GM23338 (cell line): ENCODE measurements at regions not wholly inside any gene's neighbourhood (a gene's known extent, or its start where the extent isn't known, plus 50 kb on each side); places are given as distances from the start of the nearest gene placed in this dataset.

Experiments used
- ATAC-seq: fragments of 200-7000 bp; cut with Tn5 transposase; 3 replicates; pipeline ENCODE4 v1.9.1; 2020
- DNase-seq: peaks from one replicate; pipeline ENCODE4 v3.0.0-alpha.2; 2015; ENCODE audit warnings: low spot score
- H2AFZ ChIP-seq: fragments of 200-600 bp; sonication (generic); 2 replicates; pipeline ENCODE4 v1.8.0; 2016; ENCODE audit warnings: antibody characterized with exemption, mild to moderate bottlenecking, moderate library complexity
- H3F3A ChIP-seq: fragments of 200-600 bp; sonication (generic); replicated peaks from 2 replicates; pipeline ENCODE4 v1.8.0; 2017; ENCODE audit warnings: antibody characterized with exemption, mixed run types, low read depth
- H3K27ac ChIP-seq: fragments of 200-600 bp; sonication (generic); 2 replicates; pipeline ENCODE4 v1.6.1; 2016; ENCODE audit warnings: low read depth
- H3K27me3 ChIP-seq: fragments of 200-600 bp; sonication (generic); 2 replicates; pipeline ENCODE4 v1.8.0; 2016; ENCODE audit warnings: mild to moderate bottlenecking, mixed run types, moderate library complexity; ENCODE audit not compliant: insufficient read depth
- H3K36me3 ChIP-seq: fragments of 200-600 bp; sonication (generic); 2 replicates; pipeline ENCODE4 v1.8.0; 2016; ENCODE audit warnings: mild to moderate bottlenecking; ENCODE audit not compliant: insufficient read depth
- H3K4me1 ChIP-seq: fragments of 200-600 bp; sonication (generic); 2 replicates; pipeline ENCODE4 v1.8.0; 2016; ENCODE audit warnings: mild to moderate bottlenecking, moderate library complexity; ENCODE audit not compliant: insufficient read depth
- H3K4me2 ChIP-seq: fragments of 200-600 bp; sonication (generic); 2 replicates; pipeline ENCODE4 v1.7.1; 2017; ENCODE audit warnings: mixed run types
- H3K4me3 ChIP-seq: fragments of 200-600 bp; sonication (generic); 2 replicates; pipeline ENCODE4 v1.6.1; 2016; ENCODE audit warnings: mixed run types
- H3K79me2 ChIP-seq: fragments of 200-600 bp; sonication (generic); replicated peaks from 2 replicates; pipeline ENCODE4 v1.8.0; 2017; ENCODE audit warnings: mild to moderate bottlenecking; ENCODE audit not compliant: insufficient read depth
- H3K9me2 ChIP-seq: fragments of 200-600 bp; sonication (generic); 2 replicates; pipeline ENCODE4 v1.8.0; 2017; ENCODE audit not compliant: insufficient read depth
- H4K20me1 ChIP-seq: fragments of 200-600 bp; sonication (generic); replicated peaks from 2 replicates; pipeline ENCODE4 v1.8.0; 2017; ENCODE audit warnings: mild to moderate bottlenecking; ENCODE audit not compliant: insufficient read depth
- H3K27ac Mint-ChIP-seq: 2 replicates; pipeline ENCODE4 v1.8.0; 2020; ENCODE audit warnings: inconsistent platforms, mild to moderate bottlenecking, moderate library complexity, mixed read lengths
- H3K27me3 Mint-ChIP-seq: 3 replicates; pipeline ENCODE4 v1.8.0; 2022; ENCODE audit warnings: low read depth, mild to moderate bottlenecking, moderate library complexity, mixed read lengths, inconsistent platforms; ENCODE audit not compliant: insufficient read depth, poor library complexity
- H3K36me3 Mint-ChIP-seq: 3 replicates; pipeline ENCODE4 v1.8.0; 2021; ENCODE audit warnings: low read depth, mild to moderate bottlenecking, inconsistent platforms, moderate library complexity, mixed read lengths
- H3K4me1 Mint-ChIP-seq: 3 replicates; pipeline ENCODE4 v1.8.0; 2020; ENCODE audit warnings: mild to moderate bottlenecking, inconsistent platforms, mixed read lengths
- H3K4me3 Mint-ChIP-seq: 3 replicates; pipeline ENCODE4 v1.8.0; 2021; ENCODE audit warnings: moderate library complexity, mild to moderate bottlenecking, inconsistent platforms, mixed read lengths
- H3K9me3 Mint-ChIP-seq: 3 replicates; pipeline ENCODE4 v1.8.0; 2020; ENCODE audit warnings: moderate library complexity, mild to moderate bottlenecking, inconsistent platforms, mixed read lengths
- CREB1 ChIP-seq: fragments of 250-450 bp; sonication (Bioruptor Pico); IDR thresholded peaks from 2 replicates; pipeline ENCODE4 v1.5.0; 2020; ENCODE audit warnings: low read depth, mild to moderate bottlenecking, moderate library complexity
- EZH2 ChIP-seq: fragments of 200-600 bp; sonication (generic); IDR thresholded peaks from one replicate; pipeline ENCODE4 v1.8.0; 2017; ENCODE audit warnings: antibody characterized with exemption, mild to moderate bottlenecking, low read depth; ENCODE audit not compliant: unreplicated experiment
- EZH2phosphoT487 ChIP-seq: fragments of 200-600 bp; sonication (generic); IDR thresholded peaks from one replicate; pipeline ENCODE4 v1.8.1; 2018; ENCODE audit warnings: antibody characterized with exemption; ENCODE audit not compliant: unreplicated experiment
- JUNB ChIP-seq: IDR thresholded peaks from one replicate; pipeline ENCODE4 v1.6.1; 2016; ENCODE audit warnings: antibody characterized with exemption; ENCODE audit not compliant: unreplicated experiment
- NANOG ChIP-seq: IDR thresholded peaks from 2 replicates; pipeline ENCODE4 v1.6.1; 2016; ENCODE audit warnings: antibody characterized with exemption, borderline replicate concordance
- POLR2AphosphoS5 ChIP-seq: IDR thresholded peaks from 2 replicates; pipeline ENCODE4 v1.6.1; 2016; ENCODE audit warnings: antibody characterized with exemption, low read depth
- ZNF114 ChIP-seq: fragments of 250-450 bp; sonication (Bioruptor Pico); IDR thresholded peaks from 2 replicates; pipeline ENCODE4 v1.5.0; 2020; ENCODE audit warnings: mild to moderate bottlenecking, moderate library complexity
- TF ChIP-seq, protein P1 (sequence below): IDR thresholded peaks from one replicate; pipeline ENCODE4 v1.6.1; 2018; ENCODE audit warnings: antibody characterized with exemption; ENCODE audit not compliant: unreplicated experiment
- TF ChIP-seq, protein P2 (sequence below): IDR thresholded peaks from 2 replicates; pipeline ENCODE4 v1.6.1; 2016; ENCODE audit warnings: antibody characterized with exemption
- TF ChIP-seq, protein P3 (sequence below), 2 experiments: fragments of 200-600 bp in 1 of 2; sonication (generic) in 1 of 2; conservative IDR thresholded peaks; 2 replicates each; pipeline versions ENCODE4 v1.5.1 to v1.6.1; 2016 to 2017; ENCODE audit warnings: antibody characterized with exemption in 2 of 2, low read depth in 2 of 2, mild to moderate bottlenecking in 2 of 2, moderate library complexity in 1 of 2

DNA sequence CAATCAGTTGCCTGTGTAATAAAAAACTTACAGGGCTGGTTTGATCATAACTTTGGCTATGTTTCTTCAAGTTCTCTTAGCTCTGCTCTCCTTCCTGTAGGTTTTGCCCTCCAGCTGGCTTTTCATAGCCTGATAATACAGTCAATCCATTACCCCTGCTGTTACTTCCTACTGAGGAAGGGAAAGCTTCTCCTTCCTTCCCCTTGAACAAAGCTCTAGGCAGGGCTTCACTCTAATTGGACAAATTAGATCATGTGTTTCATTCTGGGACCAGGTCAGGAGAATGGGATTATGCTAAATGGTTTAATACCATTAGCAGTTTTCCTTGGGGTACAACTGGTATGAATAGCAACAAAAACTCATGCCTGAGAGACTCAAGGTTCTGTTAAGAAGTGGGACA lies 106.8 kb upstream of the MCHR2 start:
- H3K9me3 Mint-ChIP-seq, result no peaks in the 10 kb centered on the region
- no peaks in the 10 kb centered on the region for H3K36me3 Mint-ChIP-seq
- Histone ChIP-seq H3K27ac (no peak overlapping the region), H3K4me2 (no peak overlapping the region), H2AFZ (no peak overlapping the region), H3K79me2 (no peaks in the 10 kb centered on the region), H3K4me1 (no peaks in the 10 kb centered on the region), H4K20me1 (no peaks in the 10 kb centered on the region), H3F3A (no peaks in the 10 kb centered on the region), H3K27me3 (no peaks in the 10 kb centered on the region), H3K36me3 (no peaks in the 10 kb centered on the region), H3K9me2 (no peaks in the 10 kb centered on the region), H3K4me3 (no peak overlapping the region)
- ATAC-seq (no peak), DNase-seq (no peak)
- H3K27ac Mint-ChIP-seq, result no peak overlapping the region
- H3K4me3 Mint-ChIP-seq, result no peak overlapping the region
- H3K27me3 Mint-ChIP-seq, result no peaks in the 10 kb centered on the region
- TF ChIP-seq JUNB (no peak), POLR2AphosphoS5 (no peak), EZH2phosphoT487 (no peak), ZNF114 (CRISPR knock-in tag) (no peak), EZH2 (no peak), NANOG (no peak), CREB1 (CRISPR knock-in tag) (no peak)
- TF ChIP-seq, protein P1, sequence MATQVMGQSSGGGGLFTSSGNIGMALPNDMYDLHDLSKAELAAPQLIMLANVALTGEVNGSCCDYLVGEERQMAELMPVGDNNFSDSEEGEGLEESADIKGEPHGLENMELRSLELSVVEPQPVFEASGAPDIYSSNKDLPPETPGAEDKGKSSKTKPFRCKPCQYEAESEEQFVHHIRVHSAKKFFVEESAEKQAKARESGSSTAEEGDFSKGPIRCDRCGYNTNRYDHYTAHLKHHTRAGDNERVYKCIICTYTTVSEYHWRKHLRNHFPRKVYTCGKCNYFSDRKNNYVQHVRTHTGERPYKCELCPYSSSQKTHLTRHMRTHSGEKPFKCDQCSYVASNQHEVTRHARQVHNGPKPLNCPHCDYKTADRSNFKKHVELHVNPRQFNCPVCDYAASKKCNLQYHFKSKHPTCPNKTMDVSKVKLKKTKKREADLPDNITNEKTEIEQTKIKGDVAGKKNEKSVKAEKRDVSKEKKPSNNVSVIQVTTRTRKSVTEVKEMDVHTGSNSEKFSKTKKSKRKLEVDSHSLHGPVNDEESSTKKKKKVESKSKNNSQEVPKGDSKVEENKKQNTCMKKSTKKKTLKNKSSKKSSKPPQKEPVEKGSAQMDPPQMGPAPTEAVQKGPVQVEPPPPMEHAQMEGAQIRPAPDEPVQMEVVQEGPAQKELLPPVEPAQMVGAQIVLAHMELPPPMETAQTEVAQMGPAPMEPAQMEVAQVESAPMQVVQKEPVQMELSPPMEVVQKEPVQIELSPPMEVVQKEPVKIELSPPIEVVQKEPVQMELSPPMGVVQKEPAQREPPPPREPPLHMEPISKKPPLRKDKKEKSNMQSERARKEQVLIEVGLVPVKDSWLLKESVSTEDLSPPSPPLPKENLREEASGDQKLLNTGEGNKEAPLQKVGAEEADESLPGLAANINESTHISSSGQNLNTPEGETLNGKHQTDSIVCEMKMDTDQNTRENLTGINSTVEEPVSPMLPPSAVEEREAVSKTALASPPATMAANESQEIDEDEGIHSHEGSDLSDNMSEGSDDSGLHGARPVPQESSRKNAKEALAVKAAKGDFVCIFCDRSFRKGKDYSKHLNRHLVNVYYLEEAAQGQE, result no peak
- TF ChIP-seq, protein P2, sequence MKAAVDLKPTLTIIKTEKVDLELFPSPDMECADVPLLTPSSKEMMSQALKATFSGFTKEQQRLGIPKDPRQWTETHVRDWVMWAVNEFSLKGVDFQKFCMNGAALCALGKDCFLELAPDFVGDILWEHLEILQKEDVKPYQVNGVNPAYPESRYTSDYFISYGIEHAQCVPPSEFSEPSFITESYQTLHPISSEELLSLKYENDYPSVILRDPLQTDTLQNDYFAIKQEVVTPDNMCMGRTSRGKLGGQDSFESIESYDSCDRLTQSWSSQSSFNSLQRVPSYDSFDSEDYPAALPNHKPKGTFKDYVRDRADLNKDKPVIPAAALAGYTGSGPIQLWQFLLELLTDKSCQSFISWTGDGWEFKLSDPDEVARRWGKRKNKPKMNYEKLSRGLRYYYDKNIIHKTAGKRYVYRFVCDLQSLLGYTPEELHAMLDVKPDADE, result no peak
- TF ChIP-seq, protein P3, sequence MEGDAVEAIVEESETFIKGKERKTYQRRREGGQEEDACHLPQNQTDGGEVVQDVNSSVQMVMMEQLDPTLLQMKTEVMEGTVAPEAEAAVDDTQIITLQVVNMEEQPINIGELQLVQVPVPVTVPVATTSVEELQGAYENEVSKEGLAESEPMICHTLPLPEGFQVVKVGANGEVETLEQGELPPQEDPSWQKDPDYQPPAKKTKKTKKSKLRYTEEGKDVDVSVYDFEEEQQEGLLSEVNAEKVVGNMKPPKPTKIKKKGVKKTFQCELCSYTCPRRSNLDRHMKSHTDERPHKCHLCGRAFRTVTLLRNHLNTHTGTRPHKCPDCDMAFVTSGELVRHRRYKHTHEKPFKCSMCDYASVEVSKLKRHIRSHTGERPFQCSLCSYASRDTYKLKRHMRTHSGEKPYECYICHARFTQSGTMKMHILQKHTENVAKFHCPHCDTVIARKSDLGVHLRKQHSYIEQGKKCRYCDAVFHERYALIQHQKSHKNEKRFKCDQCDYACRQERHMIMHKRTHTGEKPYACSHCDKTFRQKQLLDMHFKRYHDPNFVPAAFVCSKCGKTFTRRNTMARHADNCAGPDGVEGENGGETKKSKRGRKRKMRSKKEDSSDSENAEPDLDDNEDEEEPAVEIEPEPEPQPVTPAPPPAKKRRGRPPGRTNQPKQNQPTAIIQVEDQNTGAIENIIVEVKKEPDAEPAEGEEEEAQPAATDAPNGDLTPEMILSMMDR (conservative IDR thresholded peaks at IDR 0.05; ENCODE audit: low read depth in 2 of 2), result no peak
- H3K4me1 Mint-ChIP-seq, result peaks cover 5% of the 10 kb centered on the region
